ENCODE measurements at regions not wholly inside any gene's neighbourhood (a gene's known extent, or its start where the extent isn't known, plus 50 kb on each side); places are given as distances from the start of the nearest gene placed in this dataset.

GRCh38 chr5:15995341-15996052, 184.1 kb downstream of the MARCHF11 start:
- peak; percentile 33 for DNase-seq
- Histone ChIP-seq H3K27me3 (ENCODE audit: insufficient read depth, low read depth, severe bottlenecking) (no peaks in the 10 kb centered on the region), H3K9me3 (ENCODE audit: severe bottlenecking) (peaks cover 6% of the 10 kb centered on the region), H3K36me3 (no peaks in the 10 kb centered on the region), H3K4me3 (ENCODE audit: low read depth, low read length) (no peak overlapping the region), H3K27ac (no peak overlapping the region)
- TF ChIP-seq, protein P1, sequence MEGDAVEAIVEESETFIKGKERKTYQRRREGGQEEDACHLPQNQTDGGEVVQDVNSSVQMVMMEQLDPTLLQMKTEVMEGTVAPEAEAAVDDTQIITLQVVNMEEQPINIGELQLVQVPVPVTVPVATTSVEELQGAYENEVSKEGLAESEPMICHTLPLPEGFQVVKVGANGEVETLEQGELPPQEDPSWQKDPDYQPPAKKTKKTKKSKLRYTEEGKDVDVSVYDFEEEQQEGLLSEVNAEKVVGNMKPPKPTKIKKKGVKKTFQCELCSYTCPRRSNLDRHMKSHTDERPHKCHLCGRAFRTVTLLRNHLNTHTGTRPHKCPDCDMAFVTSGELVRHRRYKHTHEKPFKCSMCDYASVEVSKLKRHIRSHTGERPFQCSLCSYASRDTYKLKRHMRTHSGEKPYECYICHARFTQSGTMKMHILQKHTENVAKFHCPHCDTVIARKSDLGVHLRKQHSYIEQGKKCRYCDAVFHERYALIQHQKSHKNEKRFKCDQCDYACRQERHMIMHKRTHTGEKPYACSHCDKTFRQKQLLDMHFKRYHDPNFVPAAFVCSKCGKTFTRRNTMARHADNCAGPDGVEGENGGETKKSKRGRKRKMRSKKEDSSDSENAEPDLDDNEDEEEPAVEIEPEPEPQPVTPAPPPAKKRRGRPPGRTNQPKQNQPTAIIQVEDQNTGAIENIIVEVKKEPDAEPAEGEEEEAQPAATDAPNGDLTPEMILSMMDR (IDR thresholded peaks at IDR 0.05; ENCODE audit: low read depth, low read length): peak; percentile 56; the same call in 1 of the 2 replicates

GRCh38 chr5:15993919-15994318, 185.7 kb downstream of the MARCHF11 start:
- no peak overlapping the region for H3K27ac ChIP-seq
- no peaks in the 10 kb centered on the region for H3K27me3 ChIP-seq (ENCODE audit: insufficient read depth, low read depth, severe bottlenecking)
- TF ChIP-seq, protein P1 (IDR thresholded peaks at IDR 0.05; ENCODE audit: low read depth, low read length): peak; percentile 51
- H3K4me3 ChIP-seq (ENCODE audit: low read depth, low read length): no peak overlapping the region
- H3K36me3 ChIP-seq: no peaks in the 10 kb centered on the region
- DNase-seq: no peak
- H3K9me3 ChIP-seq (ENCODE audit: severe bottlenecking): peaks cover 6% of the 10 kb centered on the region

- H3K27ac ChIP-seq: no peak overlapping the region
- H3K36me3 ChIP-seq: no peaks in the 10 kb centered on the region
- TF ChIP-seq, protein P1 (IDR thresholded peaks at IDR 0.05; ENCODE audit: low read depth, low read length): no peak
- no peak overlapping the region for H3K4me3 ChIP-seq (ENCODE audit: low read depth, low read length)
- peaks cover 6% of the 10 kb centered on the region for H3K9me3 ChIP-seq (ENCODE audit: severe bottlenecking)
- no peaks in the 10 kb centered on the region for H3K27me3 ChIP-seq (ENCODE audit: insufficient read depth, low read depth, severe bottlenecking)
- DNase-seq: no peak
Observed at GRCh38 chr5:15993334-15993733, 186.3 kb downstream of the MARCHF11 start.

GRCh38 chr5:15992918-15993317, 186.7 kb downstream of the MARCHF11 start:
- no peaks in the 10 kb centered on the region for H3K27me3 ChIP-seq (ENCODE audit: insufficient read depth, low read depth, severe bottlenecking)
- H3K4me3 ChIP-seq (ENCODE audit: low read depth, low read length): no peak overlapping the region
- H3K9me3 ChIP-seq (ENCODE audit: severe bottlenecking): peaks cover 6% of the 10 kb centered on the region
- DNase-seq: no peak
- TF ChIP-seq, protein P1 (IDR thresholded peaks at IDR 0.05; ENCODE audit: low read depth, low read length): no peak
- no peaks in the 10 kb centered on the region for H3K36me3 ChIP-seq
- H3K27ac ChIP-seq: no peak overlapping the region

GRCh38 chr5:15991586-15991985, 188.0 kb downstream of the MARCHF11 start:
- peaks cover 6% of the 10 kb centered on the region for H3K9me3 ChIP-seq (ENCODE audit: severe bottlenecking)
- TF ChIP-seq, protein P1 (IDR thresholded peaks at IDR 0.05; ENCODE audit: low read depth, low read length): no peak

More at GRCh38 chr5:15991586-15991985, 188.0 kb downstream of the MARCHF11 start:
- Histone ChIP-seq H3K27me3 (ENCODE audit: insufficient read depth, low read depth, severe bottlenecking) (no peaks in the 10 kb centered on the region), H3K36me3 (no peaks in the 10 kb centered on the region), H3K27ac (no peak overlapping the region), H3K4me3 (ENCODE audit: low read depth, low read length) (no peak overlapping the region)
- DNase-seq: no peak

All from WERI-Rb-1 (cell line).